HT-29 (cell line): ENCODE measurements at regions not wholly inside any gene's neighbourhood (a gene's known extent, or its start where the extent isn't known, plus 50 kb on each side); places are given as distances from the start of the nearest gene placed in this dataset.

Experiments
- DNase-seq: peaks from one replicate; pipeline ENCODE4 v3.0.0-alpha.2; 2015; ENCODE audit warnings: low spot score

- DNase-seq = no peak
Measured at GRCh38 chr2:198424112-198424511, 619.7 kb downstream of the PLCL1 start.

GRCh38 chr2:198417836-198418235, 613.4 kb downstream of the PLCL1 start:
- no peak for DNase-seq

GRCh38 chr2:198414976-198415375, 610.6 kb downstream of the PLCL1 start:
- no peak for DNase-seq

- no peak for DNase-seq
Measured at GRCh38 chr2:198411936-198412335, 607.5 kb downstream of the PLCL1 start.

- DNase-seq = no peak
Measured at GRCh38 chr2:198408171-198408570, 603.8 kb downstream of the PLCL1 start.

- DNase-seq = no peak
Measured at GRCh38 chr2:198405311-198405710, 600.9 kb downstream of the PLCL1 start.

- DNase-seq = no peak
Measured at GRCh38 chr2:198401644-198402043, 597.3 kb downstream of the PLCL1 start.

- no peak for DNase-seq
Measured at GRCh38 chr2:198400999-198401398, 596.6 kb downstream of the PLCL1 start.

- DNase-seq = no peak
Measured at GRCh38 chr2:198394208-198394607, 589.8 kb downstream of the PLCL1 start.

GRCh38 chr2:198390670-198391069, 586.3 kb downstream of the PLCL1 start:
- no peak for DNase-seq

- no peak for DNase-seq
Measured at GRCh38 chr2:198387677-198388076, 583.3 kb downstream of the PLCL1 start.

GRCh38 chr2:198385856-198386255, 581.5 kb downstream of the PLCL1 start:
- no peak for DNase-seq

- no peak for DNase-seq
Measured at GRCh38 chr2:198385326-198385725, 580.9 kb downstream of the PLCL1 start.

- no peak for DNase-seq
Measured at GRCh38 chr2:198383392-198383791, 579.0 kb downstream of the PLCL1 start.

- no peak for DNase-seq
Measured at GRCh38 chr2:198382811-198383210, 578.4 kb downstream of the PLCL1 start.

- DNase-seq = no peak
Measured at GRCh38 chr2:198376677-198377076, 572.3 kb downstream of the PLCL1 start.

GRCh38 chr2:198375083-198375410, 570.7 kb downstream of the PLCL1 start:
- no peak for DNase-seq

GRCh38 chr2:198374375-198375082, 570.1 kb downstream of the PLCL1 start:
- DNase-seq = peak; percentile 74

GRCh38 chr2:198371921-198372543, 567.6 kb downstream of the PLCL1 start:
- DNase-seq = no peak

- no peak for DNase-seq
Measured at GRCh38 chr2:198371329-198371728, 566.9 kb downstream of the PLCL1 start.

GRCh38 chr2:198368089-198368488, 563.7 kb downstream of the PLCL1 start:
- DNase-seq = no peak

- no peak for DNase-seq
Measured at GRCh38 chr2:198362740-198363139, 558.3 kb downstream of the PLCL1 start.

GRCh38 chr2:198359308-198359707, 554.9 kb downstream of the PLCL1 start:
- no peak for DNase-seq

GRCh38 chr2:198356157-198356556, 551.8 kb downstream of the PLCL1 start:
- DNase-seq = no peak
